PC-3 (cell line): ENCODE measurements at regions not wholly inside any gene's neighbourhood (a gene's known extent, or its start where the extent isn't known, plus 50 kb on each side); places are given as distances from the start of the nearest gene placed in this dataset.

ENCODE experiments used
- ATAC-seq: fragments of 200-7000 bp; cut with Tn5 transposase; 2 replicates; pipeline ENCODE4 v1.9.1; 2020; ENCODE audit warnings: mild to moderate bottlenecking, moderate library complexity
- BruUV-seq: library from RNA; stranded (reverse); fragments of 400-500 nt; replicated peaks from 2 replicates; lab custom pipeline; 2021; lab: Mats Ljungman, UMichigan
- CTCF ChIA-PET: fragments of 300-600 bp; sonication (Branson Sonifier 250); formaldehyde crosslinking; loops from one replicate; lab custom pipeline; 2022; ENCODE audit warnings: antibody characterized with exemption; lab: Charles Lee
- POLR2A ChIA-PET: fragments of 300-600 bp; sonication (Branson Sonifier 250); formaldehyde crosslinking; loops from one replicate; lab custom pipeline; 2022; ENCODE audit warnings: antibody characterized with exemption; ENCODE audit not compliant: unreplicated experiment; lab: Charles Lee
- DNase-seq: peaks from one replicate; pipeline ENCODE4 v3.0.0-alpha.2; 2015
- H2AFZ ChIP-seq: fragments of 300-600 bp; sonication (generic); 2 replicates; pipeline ENCODE4 v1.6.0; 2016; ENCODE audit warnings: antibody characterized with exemption, low read length
- H3F3A ChIP-seq: fragments of 300-600 bp; sonication (generic); one replicate; pipeline ENCODE4 v1.6.0; 2017; ENCODE audit warnings: antibody characterized with exemption, low read length, control low read depth, mild to moderate bottlenecking; ENCODE audit not compliant: unreplicated experiment
- H3K27ac ChIP-seq: fragments of 300-600 bp; sonication (generic); 2 replicates; pipeline ENCODE4 v1.5.1; 2016; ENCODE audit warnings: mild to moderate bottlenecking, low read length
- H3K27me3 ChIP-seq: fragments of 300-600 bp; sonication (generic); 2 replicates; pipeline ENCODE4 v1.6.1; 2016; ENCODE audit warnings: low read length, mixed read lengths
- H3K36me3 ChIP-seq: fragments of 300-600 bp; sonication (generic); 2 replicates; pipeline ENCODE4 v1.6.1; 2016; ENCODE audit warnings: low read depth, mixed run types, low read length, mixed read lengths
- H3K4me1 ChIP-seq: fragments of 300-600 bp; sonication (generic); 2 replicates; pipeline ENCODE4 v1.5.1; 2016; ENCODE audit warnings: low read length; ENCODE audit not compliant: insufficient read depth
- H3K4me2 ChIP-seq: fragments of 300-600 bp; sonication (generic); 2 replicates; pipeline ENCODE4 v1.6.0; 2016; ENCODE audit warnings: low read length
- H3K4me3 ChIP-seq: fragments of 300-600 bp; sonication (generic); 2 replicates; pipeline ENCODE4 v1.5.1; 2016; ENCODE audit warnings: mild to moderate bottlenecking, low read length, mixed read lengths
- H3K79me2 ChIP-seq: fragments of 300-600 bp; sonication (generic); 2 replicates; pipeline ENCODE4 v1.6.1; 2017; ENCODE audit warnings: low read length, mixed read lengths
- H3K9ac ChIP-seq: fragments of 300-600 bp; sonication (generic); 2 replicates; pipeline ENCODE4 v1.6.0; 2016; ENCODE audit warnings: mild to moderate bottlenecking, low read length
- H3K9me2 ChIP-seq: fragments of 300-600 bp; sonication (generic); replicated peaks from 2 replicates; pipeline ENCODE4 v1.6.1; 2016; ENCODE audit warnings: mixed run types, low read length, mixed read lengths
- H3K9me3 ChIP-seq: fragments of 300-600 bp; sonication (generic); 2 replicates; pipeline ENCODE4 v1.6.1; 2016; ENCODE audit warnings: low read length, mixed read lengths
- H4K20me1 ChIP-seq: fragments of 300-600 bp; sonication (generic); 2 replicates; pipeline ENCODE4 v1.6.1; 2016; ENCODE audit warnings: low read length, mixed read lengths
- CTCF ChIP-seq: fragments of 300-600 bp; sonication (generic); conservative IDR thresholded peaks from 2 replicates; pipeline ENCODE4 v1.5.1; 2017; ENCODE audit warnings: antibody characterized with exemption, low read depth, mild to moderate bottlenecking, low read length
- EZH2 ChIP-seq: fragments of 300-600 bp; sonication (generic); IDR thresholded peaks from one replicate; pipeline ENCODE4 v1.6.1; 2017; ENCODE audit warnings: antibody characterized with exemption, mild to moderate bottlenecking, low read length; ENCODE audit not compliant: unreplicated experiment
- EZH2phosphoT487 ChIP-seq: fragments of 300-600 bp; sonication (generic); IDR thresholded peaks from 2 replicates; pipeline ENCODE4 v1.6.1; 2018; ENCODE audit warnings: mild to moderate bottlenecking, antibody characterized with exemption, low read length, borderline replicate concordance
- intact Hi-C: fragments of 100-400 bp; cut with micrococcal nuclease; formaldehyde crosslinking; loops from 2 replicates; pipeline ENCODE4 v1.9.0; 2023

- H4K20me1 ChIP-seq, result no peaks in the 10 kb centered on the region
- BruUV-seq, result no TSS peak
- H2AFZ ChIP-seq, result no peak overlapping the region
- no peak for TF ChIP-seq EZH2
- no peak for TF ChIP-seq EZH2phosphoT487
- TF ChIP-seq CTCF, result no peak
- intact Hi-C loops, result no loop called here
- H3F3A ChIP-seq, result no peaks in the 10 kb centered on the region
- DNase-seq (no peak), ATAC-seq (no peak)
- no peak overlapping the region for H3K4me3 ChIP-seq
- no peak overlapping the region for H3K4me2 ChIP-seq
- no peak overlapping the region for H3K27ac ChIP-seq
- ChIA-PET POLR2A (no interaction called here), CTCF (no interaction called here)
- no peaks in the 10 kb centered on the region for H3K4me1 ChIP-seq
- H3K79me2 ChIP-seq, result no peaks in the 10 kb centered on the region
- H3K9ac ChIP-seq, result no peak overlapping the region
- H3K27me3 ChIP-seq, result no peaks in the 10 kb centered on the region
- H3K9me3 ChIP-seq, result no peaks in the 10 kb centered on the region
- H3K36me3 ChIP-seq, result no peaks in the 10 kb centered on the region
- H3K9me2 ChIP-seq, result no peaks in the 10 kb centered on the region
Measured at GRCh38 chr5:117013280-117013877, 438.8 kb upstream of the SEMA6A start.

GRCh38 chr5:117010574-117010973, 436.0 kb upstream of the SEMA6A start:
- H3K9ac ChIP-seq, result no peak overlapping the region
- H3K9me2 ChIP-seq, result no peaks in the 10 kb centered on the region
- no peaks in the 10 kb centered on the region for H3K9me3 ChIP-seq
- no peak overlapping the region for H3K4me3 ChIP-seq
- ATAC-seq (no peak), DNase-seq (no peak)
- intact Hi-C loops, result no loop called here
- H3K79me2 ChIP-seq, result no peaks in the 10 kb centered on the region
- TF ChIP-seq EZH2 (no peak), CTCF (no peak), EZH2phosphoT487 (no peak)
- no TSS peak for BruUV-seq
- H3K4me2 ChIP-seq, result no peak overlapping the region
- ChIA-PET CTCF (no interaction called here), POLR2A (no interaction called here)
- H4K20me1 ChIP-seq, result no peaks in the 10 kb centered on the region
- no peak overlapping the region for H3K27ac ChIP-seq
- H3K4me1 ChIP-seq, result no peaks in the 10 kb centered on the region
- H2AFZ ChIP-seq, result no peak overlapping the region
- no peaks in the 10 kb centered on the region for H3K27me3 ChIP-seq
- H3F3A ChIP-seq, result no peaks in the 10 kb centered on the region
- H3K36me3 ChIP-seq, result no peaks in the 10 kb centered on the region

GRCh38 chr5:116998024-116998423, 423.4 kb upstream of the SEMA6A start:
- BruUV-seq, result no TSS peak
- CTCF ChIA-PET, result no interaction called here
- intact Hi-C loops, result no loop called here

More at GRCh38 chr5:116998024-116998423, 423.4 kb upstream of the SEMA6A start:
- no peak overlapping the region for H2AFZ ChIP-seq
- H3K4me2 ChIP-seq, result no peak overlapping the region
- TF ChIP-seq EZH2phosphoT487 (no peak), EZH2 (no peak), CTCF (no peak)
- H3K27me3 ChIP-seq, result no peaks in the 10 kb centered on the region
- H3K9ac ChIP-seq, result no peak overlapping the region
- ATAC-seq (no peak), DNase-seq (no peak)
- H3K36me3 ChIP-seq, result no peaks in the 10 kb centered on the region
- H3K4me1 ChIP-seq, result no peaks in the 10 kb centered on the region
- no peaks in the 10 kb centered on the region for H4K20me1 ChIP-seq
- H3K9me2 ChIP-seq, result no peaks in the 10 kb centered on the region
- H3K9me3 ChIP-seq, result no peaks in the 10 kb centered on the region
- POLR2A ChIA-PET, result no interaction called here
- H3K27ac ChIP-seq, result no peak overlapping the region
- H3K79me2 ChIP-seq, result no peaks in the 10 kb centered on the region
- H3K4me3 ChIP-seq, result no peak overlapping the region
- no peaks in the 10 kb centered on the region for H3F3A ChIP-seq
